Liver (tissue), 3 donors: ENCODE measurements at regions not wholly inside any gene's neighbourhood (a gene's known extent, or its start where the extent isn't known, plus 50 kb on each side); places are given as distances from the start of the nearest gene placed in this dataset.

Experiments
- GABPA ChIP-seq, 2 donors: IDR thresholded peaks in 1 of 2; conservative IDR thresholded peaks in 1 of 2; 2 replicates each; pipeline ENCODE4 v1.6.1; 2016; ENCODE audit warnings: antibody characterized with exemption in 2 of 2, mild to moderate bottlenecking in 1 of 2, moderate library complexity in 1 of 2
- JUND ChIP-seq, 2 donors: IDR thresholded peaks; 2 replicates each; pipeline ENCODE4 v1.6.1; 2016; ENCODE audit warnings: antibody characterized with exemption in 2 of 2
- RAD21 ChIP-seq, 2 donors: IDR thresholded peaks; 2 replicates each; pipeline ENCODE4 v1.6.1; 2016; ENCODE audit warnings: antibody characterized with exemption in 2 of 2, mild to moderate bottlenecking in 2 of 2
- TF ChIP-seq, protein P1 (sequence below): fragments of 150-350 bp; IDR thresholded peaks from 2 replicates; pipeline ENCODE4 v1.5.1; 2017; ENCODE audit warnings: improper control_type of control experiment, low read depth, low read length; ENCODE audit not compliant: missing input control
- TF ChIP-seq, protein P2 (sequence below): IDR thresholded peaks from 2 replicates; pipeline ENCODE4 v1.6.1; 2016; ENCODE audit warnings: antibody characterized with exemption, mild to moderate bottlenecking
- TF ChIP-seq, protein P3 (sequence below): IDR thresholded peaks from 2 replicates; pipeline ENCODE4 v1.6.1; 2016; ENCODE audit warnings: antibody characterized with exemption
- TF ChIP-seq, protein P4 (sequence below): IDR thresholded peaks from 2 replicates; pipeline ENCODE4 v1.6.1; 2016; ENCODE audit warnings: antibody characterized with exemption
- donor health status: healthy.
- donor health status: healthy.

DNA sequence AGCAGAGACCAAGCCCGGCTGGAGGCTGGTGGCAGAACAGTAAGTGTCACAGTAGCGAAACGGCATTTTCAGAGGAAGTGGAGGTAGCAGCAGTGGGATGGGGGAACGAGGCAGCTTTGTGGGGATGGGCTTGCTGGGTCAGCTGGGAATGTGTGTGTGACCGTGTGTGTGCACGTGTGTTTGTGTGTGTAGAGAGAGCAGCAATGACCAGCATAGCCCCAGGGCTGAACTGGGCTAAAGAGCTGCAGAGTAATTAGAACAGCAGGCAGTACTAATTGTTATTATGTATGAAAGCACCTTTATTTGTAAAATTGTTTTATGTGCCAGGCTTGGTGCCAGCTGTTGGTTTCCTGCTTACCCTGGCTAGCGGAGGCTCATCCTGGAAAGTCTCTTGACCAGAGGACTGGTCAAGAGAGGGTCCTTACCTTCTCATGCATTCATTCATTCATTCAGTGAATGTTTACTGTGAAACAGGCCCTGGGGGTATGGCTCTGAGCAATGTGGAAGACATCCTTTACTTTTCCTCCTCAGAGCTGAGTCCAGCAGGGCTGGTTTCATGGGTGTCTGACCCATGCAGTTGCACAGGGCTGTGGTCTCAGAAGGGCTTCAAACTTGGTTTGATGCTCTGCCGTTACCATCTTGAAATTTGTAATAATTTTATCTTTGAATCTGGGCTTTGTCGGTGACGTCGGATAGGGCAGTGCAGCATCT lies 184.6 kb downstream of the SEC23IP start:
- TF ChIP-seq, protein P1, sequence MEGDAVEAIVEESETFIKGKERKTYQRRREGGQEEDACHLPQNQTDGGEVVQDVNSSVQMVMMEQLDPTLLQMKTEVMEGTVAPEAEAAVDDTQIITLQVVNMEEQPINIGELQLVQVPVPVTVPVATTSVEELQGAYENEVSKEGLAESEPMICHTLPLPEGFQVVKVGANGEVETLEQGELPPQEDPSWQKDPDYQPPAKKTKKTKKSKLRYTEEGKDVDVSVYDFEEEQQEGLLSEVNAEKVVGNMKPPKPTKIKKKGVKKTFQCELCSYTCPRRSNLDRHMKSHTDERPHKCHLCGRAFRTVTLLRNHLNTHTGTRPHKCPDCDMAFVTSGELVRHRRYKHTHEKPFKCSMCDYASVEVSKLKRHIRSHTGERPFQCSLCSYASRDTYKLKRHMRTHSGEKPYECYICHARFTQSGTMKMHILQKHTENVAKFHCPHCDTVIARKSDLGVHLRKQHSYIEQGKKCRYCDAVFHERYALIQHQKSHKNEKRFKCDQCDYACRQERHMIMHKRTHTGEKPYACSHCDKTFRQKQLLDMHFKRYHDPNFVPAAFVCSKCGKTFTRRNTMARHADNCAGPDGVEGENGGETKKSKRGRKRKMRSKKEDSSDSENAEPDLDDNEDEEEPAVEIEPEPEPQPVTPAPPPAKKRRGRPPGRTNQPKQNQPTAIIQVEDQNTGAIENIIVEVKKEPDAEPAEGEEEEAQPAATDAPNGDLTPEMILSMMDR, result no peak
- TF ChIP-seq, protein P2, sequence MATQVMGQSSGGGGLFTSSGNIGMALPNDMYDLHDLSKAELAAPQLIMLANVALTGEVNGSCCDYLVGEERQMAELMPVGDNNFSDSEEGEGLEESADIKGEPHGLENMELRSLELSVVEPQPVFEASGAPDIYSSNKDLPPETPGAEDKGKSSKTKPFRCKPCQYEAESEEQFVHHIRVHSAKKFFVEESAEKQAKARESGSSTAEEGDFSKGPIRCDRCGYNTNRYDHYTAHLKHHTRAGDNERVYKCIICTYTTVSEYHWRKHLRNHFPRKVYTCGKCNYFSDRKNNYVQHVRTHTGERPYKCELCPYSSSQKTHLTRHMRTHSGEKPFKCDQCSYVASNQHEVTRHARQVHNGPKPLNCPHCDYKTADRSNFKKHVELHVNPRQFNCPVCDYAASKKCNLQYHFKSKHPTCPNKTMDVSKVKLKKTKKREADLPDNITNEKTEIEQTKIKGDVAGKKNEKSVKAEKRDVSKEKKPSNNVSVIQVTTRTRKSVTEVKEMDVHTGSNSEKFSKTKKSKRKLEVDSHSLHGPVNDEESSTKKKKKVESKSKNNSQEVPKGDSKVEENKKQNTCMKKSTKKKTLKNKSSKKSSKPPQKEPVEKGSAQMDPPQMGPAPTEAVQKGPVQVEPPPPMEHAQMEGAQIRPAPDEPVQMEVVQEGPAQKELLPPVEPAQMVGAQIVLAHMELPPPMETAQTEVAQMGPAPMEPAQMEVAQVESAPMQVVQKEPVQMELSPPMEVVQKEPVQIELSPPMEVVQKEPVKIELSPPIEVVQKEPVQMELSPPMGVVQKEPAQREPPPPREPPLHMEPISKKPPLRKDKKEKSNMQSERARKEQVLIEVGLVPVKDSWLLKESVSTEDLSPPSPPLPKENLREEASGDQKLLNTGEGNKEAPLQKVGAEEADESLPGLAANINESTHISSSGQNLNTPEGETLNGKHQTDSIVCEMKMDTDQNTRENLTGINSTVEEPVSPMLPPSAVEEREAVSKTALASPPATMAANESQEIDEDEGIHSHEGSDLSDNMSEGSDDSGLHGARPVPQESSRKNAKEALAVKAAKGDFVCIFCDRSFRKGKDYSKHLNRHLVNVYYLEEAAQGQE, result no peak
- TF ChIP-seq GABPA (IDR thresholded peaks at IDR 0.05 in 1 of 2, conservative IDR thresholded peaks at IDR 0.05 in 1 of 2) (no peak), JUND (IDR thresholded peaks at IDR 0.05) (no peak), RAD21 (IDR thresholded peaks at IDR 0.05) (no peak)
- TF ChIP-seq, protein P3, sequence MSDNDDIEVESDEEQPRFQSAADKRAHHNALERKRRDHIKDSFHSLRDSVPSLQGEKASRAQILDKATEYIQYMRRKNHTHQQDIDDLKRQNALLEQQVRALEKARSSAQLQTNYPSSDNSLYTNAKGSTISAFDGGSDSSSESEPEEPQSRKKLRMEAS, result no peak
- TF ChIP-seq, protein P4, sequence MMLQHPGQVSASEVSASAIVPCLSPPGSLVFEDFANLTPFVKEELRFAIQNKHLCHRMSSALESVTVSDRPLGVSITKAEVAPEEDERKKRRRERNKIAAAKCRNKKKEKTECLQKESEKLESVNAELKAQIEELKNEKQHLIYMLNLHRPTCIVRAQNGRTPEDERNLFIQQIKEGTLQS, result no peak
